ENCODE measurements at regions not wholly inside any gene's neighbourhood (a gene's known extent, or its start where the extent isn't known, plus 50 kb on each side); places are given as distances from the start of the nearest gene placed in this dataset.
"Not testable (repeated sequence)": the region's sequence is repeated elsewhere in the genome, so short reads cannot be mapped to it uniquely, and the experiment has no call there.

DNA sequence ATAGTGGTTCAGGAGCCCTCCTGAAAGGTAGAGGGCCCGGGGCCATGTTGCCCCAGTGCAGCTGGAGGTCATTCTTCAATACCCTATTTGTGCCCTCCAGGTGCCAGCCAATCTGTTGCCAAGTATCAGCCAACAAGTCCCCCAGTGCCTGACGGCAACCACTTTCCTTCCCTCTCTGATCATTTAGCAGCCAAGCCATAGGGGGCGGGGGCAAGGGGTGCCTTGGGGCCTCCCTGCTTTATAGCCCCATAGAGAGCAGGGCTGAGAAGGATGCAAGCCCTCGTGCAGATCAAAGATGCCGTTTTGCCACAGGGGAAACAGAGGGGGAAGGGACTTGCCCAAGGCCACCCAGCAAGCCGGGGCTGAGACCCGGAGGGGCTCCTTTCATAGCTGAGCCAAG, 149.0 kb upstream of the CHST15 start:
- H3K4me3 ChIP-seq (ENCODE audit: low read depth, low read length) = no peak overlapping the region
- TF ChIP-seq, protein P1, sequence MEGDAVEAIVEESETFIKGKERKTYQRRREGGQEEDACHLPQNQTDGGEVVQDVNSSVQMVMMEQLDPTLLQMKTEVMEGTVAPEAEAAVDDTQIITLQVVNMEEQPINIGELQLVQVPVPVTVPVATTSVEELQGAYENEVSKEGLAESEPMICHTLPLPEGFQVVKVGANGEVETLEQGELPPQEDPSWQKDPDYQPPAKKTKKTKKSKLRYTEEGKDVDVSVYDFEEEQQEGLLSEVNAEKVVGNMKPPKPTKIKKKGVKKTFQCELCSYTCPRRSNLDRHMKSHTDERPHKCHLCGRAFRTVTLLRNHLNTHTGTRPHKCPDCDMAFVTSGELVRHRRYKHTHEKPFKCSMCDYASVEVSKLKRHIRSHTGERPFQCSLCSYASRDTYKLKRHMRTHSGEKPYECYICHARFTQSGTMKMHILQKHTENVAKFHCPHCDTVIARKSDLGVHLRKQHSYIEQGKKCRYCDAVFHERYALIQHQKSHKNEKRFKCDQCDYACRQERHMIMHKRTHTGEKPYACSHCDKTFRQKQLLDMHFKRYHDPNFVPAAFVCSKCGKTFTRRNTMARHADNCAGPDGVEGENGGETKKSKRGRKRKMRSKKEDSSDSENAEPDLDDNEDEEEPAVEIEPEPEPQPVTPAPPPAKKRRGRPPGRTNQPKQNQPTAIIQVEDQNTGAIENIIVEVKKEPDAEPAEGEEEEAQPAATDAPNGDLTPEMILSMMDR (IDR thresholded peaks at IDR 0.05; ENCODE audit: control insufficient read depth, extremely low read depth, insufficient read depth) = no peak
- no peak for DNase-seq (ENCODE audit: low read depth)

DNA sequence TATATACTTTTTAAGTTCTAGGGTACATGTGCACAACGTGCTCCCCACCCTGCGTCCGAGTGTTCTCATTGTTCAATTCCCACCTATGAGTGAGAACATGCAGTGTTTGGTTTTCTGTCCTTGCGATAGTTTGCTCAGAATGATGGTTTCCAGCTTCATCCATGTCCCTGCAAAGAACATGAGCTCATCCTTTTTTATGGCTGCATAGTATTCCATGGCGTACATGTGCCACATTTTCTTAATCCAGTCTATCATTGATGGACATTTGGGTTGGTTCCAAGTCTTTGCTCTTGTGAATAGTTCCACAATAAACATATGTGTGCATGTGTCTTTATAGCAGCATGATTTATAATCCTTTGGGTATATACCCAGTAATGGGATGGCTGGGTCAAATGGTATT, 148.1 kb upstream of the CHST15 start:
- not testable (repeated sequence) for DNase-seq (ENCODE audit: low read depth); H3K4me3 ChIP-seq (ENCODE audit: low read depth, low read length)

DNA sequence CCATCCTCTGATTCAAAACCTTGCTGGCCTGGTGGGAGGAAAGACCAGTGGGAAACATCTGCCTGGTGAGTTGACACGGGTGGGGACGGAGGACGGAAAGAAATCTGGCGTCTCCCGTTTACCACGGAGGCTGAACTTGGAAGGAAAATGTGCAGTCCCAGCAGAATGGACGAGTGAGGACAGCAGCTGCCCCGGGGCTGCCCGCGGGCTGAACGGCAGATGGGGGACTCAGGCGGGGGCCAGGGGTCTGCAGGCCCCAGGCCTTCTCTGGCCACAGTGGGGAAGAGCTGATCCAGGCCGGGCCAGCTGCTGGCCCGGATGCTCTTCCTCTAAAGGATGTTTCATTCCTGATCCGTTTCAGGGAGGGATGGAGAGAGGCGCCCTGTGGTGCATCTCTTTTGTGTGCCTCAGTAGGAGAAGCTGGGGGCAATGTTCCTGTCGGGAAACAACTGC, 147.5 kb upstream of the CHST15 start:
- TF ChIP-seq, protein P1 (IDR thresholded peaks at IDR 0.05; ENCODE audit: control insufficient read depth, extremely low read depth, insufficient read depth) = no peak
- no peak overlapping the region for H3K4me3 ChIP-seq (ENCODE audit: low read depth, low read length)
- no peak for DNase-seq (ENCODE audit: low read depth)

DNA sequence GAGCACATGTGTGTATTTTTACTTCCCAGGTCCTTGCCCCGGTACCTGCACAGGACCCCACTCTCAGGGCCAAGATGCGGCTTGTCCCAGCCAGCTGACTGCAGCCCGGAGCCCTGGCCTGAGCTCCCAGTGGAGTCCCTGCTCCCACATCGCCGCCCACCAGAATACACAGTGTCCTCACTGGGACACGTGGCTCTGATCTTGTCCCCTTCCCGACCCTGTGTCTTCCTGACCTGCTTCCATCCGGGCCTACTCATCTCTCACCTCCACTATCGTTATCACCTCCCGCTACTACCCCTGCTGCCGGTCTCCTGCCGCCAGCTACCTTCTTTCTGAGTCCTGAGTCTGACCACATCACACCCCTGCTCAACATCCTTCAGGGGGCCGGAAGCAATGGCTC, 146.3 kb upstream of the CHST15 start:
- H3K4me3 ChIP-seq (ENCODE audit: low read depth, low read length) = no peak overlapping the region
- TF ChIP-seq, protein P1 (IDR thresholded peaks at IDR 0.05; ENCODE audit: control insufficient read depth, extremely low read depth, insufficient read depth) = no peak
- no peak for DNase-seq (ENCODE audit: low read depth)

DNA sequence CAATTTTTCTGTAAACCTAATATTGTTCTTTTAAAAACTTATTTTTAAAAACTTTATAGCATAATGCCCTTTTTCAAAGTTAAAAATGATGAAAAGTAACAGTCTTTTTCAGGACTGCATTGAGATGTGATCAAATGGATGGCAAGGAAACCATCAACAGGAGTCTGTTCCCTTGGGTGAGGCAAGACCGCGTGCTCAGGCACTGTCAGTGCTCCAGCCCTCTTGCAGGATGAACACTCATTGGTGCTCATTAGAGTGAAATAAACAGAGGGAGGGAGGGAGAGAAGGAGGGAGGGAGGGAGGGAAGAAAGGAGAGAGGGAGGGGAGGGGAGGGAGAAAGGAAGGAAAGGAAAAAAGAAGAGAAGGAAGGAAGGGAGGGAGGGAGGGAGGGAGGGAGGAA, 145.7 kb upstream of the CHST15 start:
- TF ChIP-seq, protein P1 (IDR thresholded peaks at IDR 0.05; ENCODE audit: control insufficient read depth, extremely low read depth, insufficient read depth) = no peak
- no peak for DNase-seq (ENCODE audit: low read depth)
- no peak overlapping the region for H3K4me3 ChIP-seq (ENCODE audit: low read depth, low read length)

DNA sequence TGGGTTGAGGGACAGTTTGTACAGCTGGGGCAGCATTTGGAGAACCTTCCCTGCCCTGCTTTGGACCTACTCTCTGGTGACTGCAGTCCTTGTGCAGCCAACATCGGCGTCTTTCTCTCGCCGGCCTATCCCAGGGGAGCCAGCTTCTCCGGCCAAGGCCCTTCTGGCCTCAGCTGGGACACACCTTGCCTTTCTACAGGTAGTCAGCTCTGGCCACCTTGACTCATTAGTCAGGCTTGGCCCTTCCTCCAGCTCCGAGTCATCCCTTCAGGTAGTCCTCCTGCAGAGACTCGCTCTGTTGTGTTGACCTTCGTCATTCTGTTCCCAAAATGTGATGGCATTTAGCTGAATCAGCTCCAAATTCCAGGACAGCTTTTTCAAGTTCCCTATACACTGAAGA, 145.0 kb upstream of the CHST15 start:
- H3K4me3 ChIP-seq (ENCODE audit: low read depth, low read length) = no peak overlapping the region
- no peak for DNase-seq (ENCODE audit: low read depth)
- TF ChIP-seq, protein P1 (IDR thresholded peaks at IDR 0.05; ENCODE audit: control insufficient read depth, extremely low read depth, insufficient read depth) = no peak

DNA sequence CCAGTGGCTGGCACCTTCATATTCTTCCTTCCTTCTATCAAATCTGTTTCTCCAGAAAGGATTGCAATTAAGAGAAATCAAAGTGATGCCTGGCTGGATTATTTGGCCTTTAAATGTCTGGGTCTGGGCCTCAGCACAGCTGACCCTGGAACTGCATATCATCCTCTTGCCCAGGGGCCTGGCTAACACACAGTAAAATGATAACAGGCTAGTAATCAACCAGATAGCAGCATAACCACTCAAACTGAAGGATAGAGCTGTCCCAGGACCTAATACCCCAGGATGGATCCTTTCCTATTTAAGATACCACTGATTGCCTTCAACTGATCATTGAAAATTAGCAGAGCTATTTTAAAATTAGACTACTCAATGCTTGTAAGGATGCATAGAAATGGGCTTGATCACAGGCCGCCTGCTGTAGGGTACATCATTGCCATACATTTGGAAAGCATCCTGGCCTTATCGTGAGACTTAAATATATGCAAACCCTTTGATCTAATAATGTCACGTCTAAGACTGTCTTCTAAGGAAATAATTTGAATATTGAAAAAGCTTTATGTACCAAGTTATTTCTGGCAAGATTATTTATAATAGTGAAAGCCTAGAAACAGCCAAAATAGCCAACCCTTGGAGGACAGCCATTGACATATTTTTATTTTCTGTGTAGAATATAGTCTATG, 144.0 kb upstream of the CHST15 start:
- H3K4me3 ChIP-seq (ENCODE audit: low read depth, low read length) = no peak overlapping the region
- TF ChIP-seq, protein P1 (IDR thresholded peaks at IDR 0.05; ENCODE audit: control insufficient read depth, extremely low read depth, insufficient read depth) = no peak
- no peak for DNase-seq (ENCODE audit: low read depth)
